HTR-8/SVneo (cell line): ENCODE measurements at regions not wholly inside any gene's neighbourhood (a gene's known extent, or its start where the extent isn't known, plus 50 kb on each side); places are given as distances from the start of the nearest gene placed in this dataset.

Experiments
- DNase-seq: peaks from one replicate; pipeline ENCODE4 v3.0.0; 2011; ENCODE audit warnings: low spot score, mixed read lengths; ENCODE audit not compliant: insufficient read length
- FAIRE-seq: peaks from 2 replicates; lab custom pipeline; 2011; peaks lifted over from hg19 to GRCh38; lab: Jason Lieb, UNC

- no peak for DNase-seq
- no peak for FAIRE-seq
These were observed 273.8 kb upstream of the CLNK start for GRCh38 chr4:10958226-10958856.

DNA sequence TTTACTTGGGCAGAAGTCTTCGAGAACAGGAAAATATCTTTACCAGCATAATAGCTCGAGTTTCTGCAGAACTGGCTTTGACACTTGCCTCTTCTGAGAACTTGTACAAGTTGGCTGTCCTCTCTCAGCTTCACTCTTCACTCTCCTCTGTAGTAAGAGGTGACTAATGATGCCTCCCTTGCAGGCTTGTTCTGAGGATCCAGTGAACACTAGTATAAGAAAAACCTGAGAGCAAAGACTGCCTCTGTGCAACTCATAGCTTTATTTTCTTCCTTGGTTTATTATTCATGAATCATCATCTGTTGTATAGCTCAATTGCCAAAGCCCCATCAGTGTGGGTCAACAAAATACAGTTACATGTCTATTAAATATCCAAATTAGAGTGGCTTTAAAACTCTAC lies 266.7 kb upstream of the CLNK start:
- FAIRE-seq: no peak
- DNase-seq: no peak

DNA sequence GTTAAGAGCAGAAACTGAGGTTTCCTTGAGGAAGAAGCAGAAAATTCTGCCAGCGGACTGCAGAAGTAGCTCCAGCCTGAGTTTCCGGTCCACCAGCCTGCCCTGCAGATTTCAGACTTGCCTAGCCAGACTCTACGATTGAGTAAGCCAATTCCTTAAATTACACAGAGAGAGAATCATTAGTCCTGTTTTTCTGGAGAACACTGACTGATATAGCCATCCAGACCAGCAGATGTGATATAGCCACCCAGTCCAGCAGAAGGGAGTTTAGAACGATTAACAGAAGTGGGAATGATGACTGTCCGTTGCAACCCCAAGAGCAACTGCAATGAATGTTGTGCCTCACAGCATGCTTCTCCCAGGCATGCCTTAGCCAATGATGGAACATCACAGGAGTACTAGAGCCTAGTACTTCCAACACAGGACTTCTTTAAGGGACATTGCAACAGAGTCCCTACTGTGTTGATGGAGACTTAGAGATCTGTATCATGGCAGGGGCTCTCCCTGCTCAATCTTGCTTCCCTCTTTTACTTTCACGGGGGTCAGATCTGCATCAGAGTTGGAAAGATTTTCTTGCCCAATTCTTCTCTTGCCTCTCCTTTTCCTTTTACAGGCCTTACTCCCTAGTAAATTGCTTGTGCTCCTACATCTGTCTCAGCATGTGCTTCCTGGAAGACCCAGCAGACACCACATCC lies 264.6 kb upstream of the CLNK start:
- DNase-seq: no peak
- no peak for FAIRE-seq

DNA sequence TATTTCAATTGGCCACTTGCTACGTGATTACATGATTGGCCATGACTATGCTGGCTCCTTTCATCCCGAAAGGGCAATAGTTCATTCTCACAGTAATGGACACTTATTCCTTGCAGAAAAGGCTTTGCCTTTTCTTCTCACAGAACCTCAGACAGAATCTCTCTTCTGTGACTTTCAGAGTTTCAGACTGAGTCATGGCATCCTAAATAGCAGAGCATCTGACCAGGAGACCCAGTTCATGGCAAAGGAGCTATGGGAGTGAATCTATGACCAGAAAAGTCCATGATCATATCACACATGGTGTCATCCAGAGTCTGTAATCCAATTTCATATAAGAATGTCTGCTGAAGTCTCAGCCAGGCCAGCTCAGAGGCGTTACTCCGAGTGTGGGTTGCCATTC lies 263.3 kb upstream of the CLNK start:
- DNase-seq (no peak), FAIRE-seq (no peak)

GRCh38 chr4:10944321-10944720 lies 259.8 kb upstream of the CLNK start:
- no peak for DNase-seq
- no peak for FAIRE-seq

DNA sequence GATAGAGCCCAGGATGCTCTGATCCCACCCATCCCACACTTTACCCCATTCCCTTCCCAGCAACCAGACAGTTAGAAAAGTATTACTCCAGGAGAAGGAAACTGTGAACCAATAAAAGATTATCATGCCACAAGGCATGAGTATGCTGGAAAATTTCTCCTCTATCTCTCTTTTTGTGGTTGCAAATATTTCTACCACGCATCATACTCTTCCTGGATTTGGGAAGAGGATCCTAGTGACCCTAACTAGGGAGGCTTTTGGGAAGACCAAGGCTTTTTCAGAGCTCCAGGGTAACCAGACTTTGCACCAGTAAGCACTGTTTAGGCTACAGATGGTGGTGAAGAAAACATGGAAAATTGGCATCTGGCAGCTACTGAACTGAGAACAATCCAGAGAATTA lies 257.6 kb upstream of the CLNK start:
- no peak for FAIRE-seq
- no peak for DNase-seq

- no peak for FAIRE-seq
These were observed 245.2 kb upstream of the CLNK start for GRCh38 chr4:10929818-10930217.

GRCh38 chr4:10925996-10926395 lies 241.4 kb upstream of the CLNK start:
- FAIRE-seq (no peak), DNase-seq (no peak)

More at GRCh38 chr4:10929818-10930217, 245.2 kb upstream of the CLNK start:
- no peak for DNase-seq

DNA sequence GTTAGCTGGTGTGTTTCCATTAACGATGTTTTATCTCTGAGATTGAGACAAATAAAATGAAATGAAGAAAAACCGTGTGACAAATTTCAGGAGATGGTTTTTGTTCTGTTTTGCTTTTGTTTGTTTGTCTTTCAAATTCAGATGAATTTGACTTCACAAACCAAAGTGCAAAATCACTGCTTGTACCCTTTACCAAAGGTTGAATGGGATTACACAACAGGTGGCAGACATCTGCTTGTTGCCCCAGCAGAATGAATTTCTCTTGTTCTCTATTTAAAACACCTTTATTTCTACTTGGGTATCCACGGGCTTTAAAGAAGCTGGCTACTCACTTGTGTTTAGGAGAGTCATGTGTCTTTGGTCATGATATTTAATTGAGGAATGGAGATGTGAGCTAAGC lies 239.7 kb upstream of the CLNK start:
- DNase-seq: no peak
- no peak for FAIRE-seq

GRCh38 chr4:10917566-10917965 lies 233.0 kb upstream of the CLNK start:
- DNase-seq (no peak), FAIRE-seq (no peak)

DNA sequence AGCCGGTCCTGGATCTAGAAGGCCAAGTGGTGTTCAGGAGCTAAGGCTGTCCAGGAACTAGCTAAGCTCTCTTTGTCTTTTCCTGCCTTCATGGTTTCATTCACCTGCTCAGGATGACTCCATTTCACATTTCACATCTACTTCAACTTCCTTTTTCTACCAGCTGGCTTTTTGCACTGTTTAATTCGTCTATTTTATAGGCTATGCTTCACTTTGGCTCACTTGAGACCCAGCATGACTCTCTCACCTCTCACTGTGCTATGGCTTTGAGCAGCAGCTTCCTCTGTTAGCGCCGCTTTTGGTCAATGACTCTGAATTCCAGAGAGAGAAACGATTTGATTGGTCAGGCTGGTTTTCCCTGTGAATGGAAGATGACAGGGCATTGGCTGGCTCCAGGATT lies 213.5 kb upstream of the CLNK start:
- FAIRE-seq: no peak
- no peak for DNase-seq

- no peak for FAIRE-seq
- DNase-seq: no peak
These were observed 212.5 kb upstream of the CLNK start for GRCh38 chr4:10897076-10897475.

- FAIRE-seq (no peak), DNase-seq (no peak)
These were observed 208.8 kb upstream of the CLNK start for GRCh38 chr4:10893395-10893794.

DNA sequence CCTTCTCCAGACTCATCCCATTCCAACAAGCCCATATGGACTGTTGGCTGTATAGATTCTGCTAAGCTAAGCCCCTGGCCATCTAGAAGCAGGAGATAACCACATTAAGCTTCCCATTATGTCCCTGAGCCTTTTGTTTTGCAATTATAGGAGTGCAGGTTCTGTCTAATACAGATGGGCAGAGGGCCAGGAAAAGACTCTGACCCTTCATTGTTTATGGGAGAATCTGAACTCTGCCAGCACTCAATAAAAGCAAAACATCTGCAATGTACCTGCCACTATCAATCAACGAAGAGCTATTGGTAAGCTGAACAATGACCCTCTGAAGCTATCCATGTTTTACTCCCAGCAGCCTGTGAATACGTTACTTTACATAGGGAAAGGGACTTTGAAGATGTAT lies 207.3 kb upstream of the CLNK start:
- no peak for FAIRE-seq
- no peak for DNase-seq

DNA sequence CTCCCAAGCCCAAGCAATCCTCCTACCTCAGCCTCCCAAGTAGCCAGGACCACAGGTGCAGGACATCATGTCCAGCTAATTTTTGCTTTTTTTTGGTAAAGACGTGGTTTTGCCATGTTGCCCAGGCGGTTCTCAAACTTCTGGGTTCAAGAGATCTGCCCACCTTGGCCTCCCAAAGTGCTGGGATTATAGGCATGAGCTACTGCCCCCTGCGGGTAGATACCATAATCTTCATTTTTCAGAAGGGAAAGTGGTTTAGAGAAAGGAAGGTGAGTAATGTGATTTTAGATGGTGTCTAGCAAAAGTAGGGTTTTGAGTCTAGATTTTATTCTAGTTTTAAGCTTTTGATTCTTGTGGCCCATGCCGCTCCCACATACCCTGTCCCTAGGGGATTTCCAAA lies 205.3 kb upstream of the CLNK start:
- FAIRE-seq: no peak

DNA sequence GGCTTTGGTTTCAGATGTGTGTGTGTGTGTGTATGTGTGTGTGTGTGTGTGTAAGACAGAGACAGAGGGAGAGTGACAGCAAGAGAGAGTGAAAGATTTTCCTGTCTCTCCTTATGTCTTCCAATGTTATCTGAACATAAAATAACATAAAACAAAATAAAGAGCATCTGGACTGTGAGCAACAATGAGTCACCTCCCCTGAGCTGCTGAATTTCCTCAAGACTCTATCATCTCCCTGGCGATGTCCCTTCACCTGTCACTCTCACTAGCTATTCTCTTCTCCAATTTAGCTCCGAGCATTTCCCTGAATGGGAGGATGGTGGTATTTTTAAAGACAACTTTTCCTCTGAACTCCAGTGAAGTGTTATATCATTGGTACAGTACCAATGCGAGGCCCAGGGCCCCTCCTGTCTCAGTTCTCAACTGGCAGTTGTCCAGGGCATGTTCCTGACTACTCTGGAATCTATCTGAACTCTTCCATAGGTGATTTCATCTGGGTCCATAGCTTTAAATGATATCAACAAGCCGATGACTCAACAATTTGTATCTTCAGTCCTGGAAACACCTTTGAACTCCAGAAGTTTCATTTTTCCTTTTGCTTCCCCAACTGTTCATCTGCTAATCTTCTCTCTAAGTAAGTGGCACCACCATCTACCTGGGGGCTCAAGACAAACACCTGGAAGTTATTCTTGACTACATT lies 195.0 kb upstream of the CLNK start:
- FAIRE-seq: no peak
- no peak for DNase-seq

More for the DNA sequence above, 205.3 kb upstream of the CLNK start:
- no peak for DNase-seq

GRCh38 chr4:10878861-10879260 lies 194.3 kb upstream of the CLNK start:
- DNase-seq (no peak), FAIRE-seq (no peak)

DNA sequence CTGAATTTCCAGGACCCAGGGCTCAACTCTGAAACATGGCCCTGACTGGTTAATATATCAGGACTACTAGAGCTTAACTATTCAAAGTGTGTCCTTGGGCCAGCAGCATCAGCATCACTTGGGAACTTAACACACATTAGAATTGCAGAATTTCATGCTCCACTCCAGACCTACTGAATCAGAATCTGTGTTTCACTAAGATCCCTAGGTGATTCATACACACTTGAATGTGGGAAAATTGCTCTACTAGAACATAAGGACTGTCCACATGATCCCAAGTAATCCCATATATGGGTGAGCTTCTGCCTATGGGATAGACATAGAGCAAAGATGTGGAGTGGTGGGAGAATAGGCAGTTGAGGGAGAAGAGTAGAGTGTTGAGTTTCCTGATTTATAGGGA lies 192.5 kb upstream of the CLNK start:
- FAIRE-seq: no peak

DNA sequence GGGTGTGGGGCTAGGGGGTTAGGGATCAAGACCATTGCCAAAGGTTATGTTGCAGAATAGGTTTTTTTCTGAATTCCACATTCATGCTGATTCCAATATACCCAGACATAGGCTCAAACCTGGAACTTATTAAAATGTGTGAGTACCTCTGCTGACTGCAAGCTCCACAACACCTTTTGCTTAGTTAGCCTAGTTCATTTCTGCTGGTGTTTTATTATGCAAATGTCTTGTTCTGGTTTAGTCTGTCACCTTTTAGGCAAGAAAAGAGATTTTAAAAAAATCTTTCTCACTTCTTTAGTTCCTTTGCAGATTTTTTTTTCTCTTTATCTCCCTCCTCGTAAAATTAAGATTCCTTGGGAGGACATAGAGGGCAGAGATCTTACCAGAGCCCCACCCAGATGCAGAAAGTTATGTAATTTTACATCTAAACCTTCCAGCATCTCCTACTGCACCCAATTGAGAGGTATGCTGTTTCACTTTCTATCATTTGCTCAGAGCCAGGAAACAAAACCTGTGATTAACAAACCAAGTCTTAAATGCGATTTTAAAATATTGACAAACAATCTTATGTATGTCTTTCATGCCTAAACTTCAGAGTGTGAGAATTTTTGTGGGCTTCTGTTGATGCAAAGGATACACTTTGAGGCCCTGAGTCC lies 190.7 kb upstream of the CLNK start:
- FAIRE-seq (no peak), DNase-seq (no peak)

More for the DNA sequence above, 192.5 kb upstream of the CLNK start:
- no peak for DNase-seq

GRCh38 chr4:10873809-10874208 lies 189.2 kb upstream of the CLNK start:
- FAIRE-seq: no peak
- DNase-seq: no peak
